HG03280 (cell line): ENCODE measurements at regions not wholly inside any gene's neighbourhood (a gene's known extent, or its start where the extent isn't known, plus 50 kb on each side); places are given as distances from the start of the nearest gene placed in this dataset.

Experiments used
- ATAC-seq: cut with Tn5 transposase; IDR thresholded peaks from one replicate; pipeline ENCODE4 v1.9.1; 2021; ENCODE audit warnings: mild to moderate bottlenecking, moderate library complexity; ENCODE audit not compliant: unreplicated experiment

GRCh38 chr6:115728171-115728570, 332.5 kb downstream of the FRK start:
- no peak for ATAC-seq

GRCh38 chr6:115721564-115721963, 339.1 kb downstream of the FRK start:
- no peak for ATAC-seq

- no peak for ATAC-seq
Measured at GRCh38 chr6:115720900-115721299, 339.8 kb downstream of the FRK start.

GRCh38 chr6:115717472-115717871, 343.2 kb downstream of the FRK start:
- no peak for ATAC-seq

- peak; percentile 93 for ATAC-seq
Measured at GRCh38 chr6:115717062-115717461, 343.6 kb downstream of the FRK start.

- no peak for ATAC-seq
Measured at GRCh38 chr6:115712291-115712961, 348.3 kb downstream of the FRK start.

- ATAC-seq: no peak
Measured at GRCh38 chr6:115708850-115709249, 351.8 kb downstream of the FRK start.

- ATAC-seq: no peak
Measured at GRCh38 chr6:115706981-115707380, 353.7 kb downstream of the FRK start.

- no peak for ATAC-seq
Measured at GRCh38 chr6:115706324-115706723, 354.4 kb downstream of the FRK start.

- no peak for ATAC-seq
Measured at GRCh38 chr6:115704028-115704427, 356.7 kb downstream of the FRK start.

- no peak for ATAC-seq
Measured at GRCh38 chr6:115691433-115691832, 369.3 kb downstream of the FRK start.

GRCh38 chr6:115690854-115691253, 369.8 kb downstream of the FRK start:
- ATAC-seq: no peak

- no peak for ATAC-seq
Measured at GRCh38 chr6:115681978-115682775, 378.5 kb downstream of the FRK start.

- ATAC-seq: no peak
Measured at GRCh38 chr6:115680621-115681020, 380.1 kb downstream of the FRK start.

GRCh38 chr6:115677198-115677597, 383.5 kb downstream of the FRK start:
- no peak for ATAC-seq

GRCh38 chr6:115675443-115675842, 385.2 kb downstream of the FRK start:
- no peak for ATAC-seq

- no peak for ATAC-seq
Measured at GRCh38 chr6:115668781-115669180, 391.9 kb downstream of the FRK start.

GRCh38 chr6:115668211-115668610, 392.5 kb downstream of the FRK start:
- ATAC-seq: no peak

GRCh38 chr6:115667478-115668026, 393.1 kb downstream of the FRK start:
- no peak for ATAC-seq

- ATAC-seq: no peak
Measured at GRCh38 chr6:115666997-115667396, 393.7 kb downstream of the FRK start.

- ATAC-seq: no peak
Measured at GRCh38 chr6:115665310-115665709, 395.4 kb downstream of the FRK start.

GRCh38 chr6:115663681-115664080, 397.0 kb downstream of the FRK start:
- ATAC-seq: no peak
